ENCODE measurements at regions not wholly inside any gene's neighbourhood (a gene's known extent, or its start where the extent isn't known, plus 50 kb on each side); places are given as distances from the start of the nearest gene placed in this dataset.

DNA sequence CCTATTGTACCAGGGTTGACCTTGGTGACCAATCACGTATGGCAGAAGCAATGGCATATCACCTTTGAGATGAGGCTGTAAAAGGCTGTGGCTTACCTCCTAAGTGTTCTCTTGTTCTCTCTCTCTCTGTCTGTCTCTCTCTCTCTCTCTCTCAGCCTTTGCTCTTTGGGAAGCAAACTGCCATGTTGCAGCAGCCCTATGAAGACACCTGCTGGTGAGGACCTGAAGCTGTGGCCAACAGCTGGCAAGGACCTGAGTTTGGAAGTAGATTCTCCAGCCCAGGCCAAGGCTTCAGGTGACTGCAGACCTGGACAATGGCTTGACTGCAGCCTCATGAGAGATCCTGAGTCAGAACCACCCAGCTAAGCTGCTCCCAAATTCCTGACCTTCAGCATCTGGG is 161.4 kb downstream of the GPAM start (continued):
- TF ChIP-seq YY1 (tag by site-specific recombination; IDR thresholded peaks at IDR 0.05), result no peak
- no peak for TF ChIP-seq ZSCAN23 (tag by site-specific recombination; IDR thresholded peaks at IDR 0.05)

DNA sequence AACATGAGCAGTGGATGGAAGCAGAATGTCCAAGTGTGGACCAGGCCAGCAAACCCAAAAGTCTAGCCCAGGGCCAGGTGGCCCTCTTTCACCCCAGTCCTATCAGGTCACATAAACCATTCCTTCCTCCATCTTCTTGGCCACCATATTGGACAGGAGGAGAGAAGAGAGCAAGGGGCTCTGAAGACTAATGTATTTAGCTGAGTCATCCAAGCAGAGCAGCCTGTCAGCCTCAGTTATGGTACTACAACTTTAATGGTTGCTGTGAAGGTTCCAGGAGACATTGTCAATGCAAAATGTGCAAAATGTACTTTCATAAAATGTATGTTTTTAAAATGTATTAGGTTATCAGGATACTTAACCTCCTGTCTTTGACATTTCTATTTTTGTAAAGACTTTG is 159.5 kb downstream of the GPAM start:
- Histone ChIP-seq H3K9me3 (ENCODE audit: control insufficient read depth, insufficient read depth, low read depth, low read length) (no peaks in the 10 kb centered on the region), H3K27ac (ENCODE audit: extremely low read depth, low read depth, low read length) (no peak overlapping the region), H3K4me1 (ENCODE audit: control insufficient read depth, insufficient read depth, low read length) (no peaks in the 10 kb centered on the region), H3K4me3 (ENCODE audit: low read depth, low read length) (no peak overlapping the region), H3K36me3 (ENCODE audit: control insufficient read depth in 2 of 2, insufficient read depth in 1 of 2, low read length in 2 of 2) (no peaks in the 10 kb centered on the region)
- POLR2A ChIA-PET, result no interaction called here
- CTCF ChIA-PET, result no interaction called here
- TF ChIP-seq ZNF350 (tag by site-specific recombination; IDR thresholded peaks at IDR 0.05) (no peak), KLF10 (tag by site-specific recombination; IDR thresholded peaks at IDR 0.05) (no peak), ZNF610 (tag by site-specific recombination; IDR thresholded peaks at IDR 0.05; ENCODE audit: borderline replicate concordance) (no peak), ZNF426 (tag by site-specific recombination; IDR thresholded peaks at IDR 0.05) (no peak), SP7 (tag by site-specific recombination; IDR thresholded peaks at IDR 0.05) (no peak), ZBTB1 (tag by site-specific recombination; IDR thresholded peaks at IDR 0.05) (no peak), ZNF514 (tag by site-specific recombination; IDR thresholded peaks at IDR 0.05) (no peak), ZNF433 (tag by site-specific recombination; IDR thresholded peaks at IDR 0.05; ENCODE audit: low read depth) (no peak), ZNF223 (tag by site-specific recombination; IDR thresholded peaks at IDR 0.05) (no peak), ZNF670 (tag by site-specific recombination; IDR thresholded peaks at IDR 0.05; ENCODE audit: low read depth) (no peak), ZNF184 (tag by site-specific recombination; IDR thresholded peaks at IDR 0.05) (no peak), SCRT1 (tag by site-specific recombination; IDR thresholded peaks at IDR 0.05; ENCODE audit: borderline replicate concordance) (no peak), ZNF146 (tag by site-specific recombination; IDR thresholded peaks at IDR 0.05) (no peak), ZNF596 (tag by site-specific recombination; IDR thresholded peaks at IDR 0.05) (no peak), ZNF555 (tag by site-specific recombination; conservative IDR thresholded peaks at IDR 0.05) (no peak), ZNF747 (tag by site-specific recombination; IDR thresholded peaks at IDR 0.05) (no peak), ZNF623 (tag by site-specific recombination; IDR thresholded peaks at IDR 0.05) (no peak)
- TF ChIP-seq, protein P1, sequence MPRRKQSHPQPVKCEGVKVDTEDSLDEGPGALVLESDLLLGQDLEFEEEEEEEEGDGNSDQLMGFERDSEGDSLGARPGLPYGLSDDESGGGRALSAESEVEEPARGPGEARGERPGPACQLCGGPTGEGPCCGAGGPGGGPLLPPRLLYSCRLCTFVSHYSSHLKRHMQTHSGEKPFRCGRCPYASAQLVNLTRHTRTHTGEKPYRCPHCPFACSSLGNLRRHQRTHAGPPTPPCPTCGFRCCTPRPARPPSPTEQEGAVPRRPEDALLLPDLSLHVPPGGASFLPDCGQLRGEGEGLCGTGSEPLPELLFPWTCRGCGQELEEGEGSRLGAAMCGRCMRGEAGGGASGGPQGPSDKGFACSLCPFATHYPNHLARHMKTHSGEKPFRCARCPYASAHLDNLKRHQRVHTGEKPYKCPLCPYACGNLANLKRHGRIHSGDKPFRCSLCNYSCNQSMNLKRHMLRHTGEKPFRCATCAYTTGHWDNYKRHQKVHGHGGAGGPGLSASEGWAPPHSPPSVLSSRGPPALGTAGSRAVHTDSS (tag by site-specific recombination; IDR thresholded peaks at IDR 0.05), result no peak
- TF ChIP-seq, protein P2, sequence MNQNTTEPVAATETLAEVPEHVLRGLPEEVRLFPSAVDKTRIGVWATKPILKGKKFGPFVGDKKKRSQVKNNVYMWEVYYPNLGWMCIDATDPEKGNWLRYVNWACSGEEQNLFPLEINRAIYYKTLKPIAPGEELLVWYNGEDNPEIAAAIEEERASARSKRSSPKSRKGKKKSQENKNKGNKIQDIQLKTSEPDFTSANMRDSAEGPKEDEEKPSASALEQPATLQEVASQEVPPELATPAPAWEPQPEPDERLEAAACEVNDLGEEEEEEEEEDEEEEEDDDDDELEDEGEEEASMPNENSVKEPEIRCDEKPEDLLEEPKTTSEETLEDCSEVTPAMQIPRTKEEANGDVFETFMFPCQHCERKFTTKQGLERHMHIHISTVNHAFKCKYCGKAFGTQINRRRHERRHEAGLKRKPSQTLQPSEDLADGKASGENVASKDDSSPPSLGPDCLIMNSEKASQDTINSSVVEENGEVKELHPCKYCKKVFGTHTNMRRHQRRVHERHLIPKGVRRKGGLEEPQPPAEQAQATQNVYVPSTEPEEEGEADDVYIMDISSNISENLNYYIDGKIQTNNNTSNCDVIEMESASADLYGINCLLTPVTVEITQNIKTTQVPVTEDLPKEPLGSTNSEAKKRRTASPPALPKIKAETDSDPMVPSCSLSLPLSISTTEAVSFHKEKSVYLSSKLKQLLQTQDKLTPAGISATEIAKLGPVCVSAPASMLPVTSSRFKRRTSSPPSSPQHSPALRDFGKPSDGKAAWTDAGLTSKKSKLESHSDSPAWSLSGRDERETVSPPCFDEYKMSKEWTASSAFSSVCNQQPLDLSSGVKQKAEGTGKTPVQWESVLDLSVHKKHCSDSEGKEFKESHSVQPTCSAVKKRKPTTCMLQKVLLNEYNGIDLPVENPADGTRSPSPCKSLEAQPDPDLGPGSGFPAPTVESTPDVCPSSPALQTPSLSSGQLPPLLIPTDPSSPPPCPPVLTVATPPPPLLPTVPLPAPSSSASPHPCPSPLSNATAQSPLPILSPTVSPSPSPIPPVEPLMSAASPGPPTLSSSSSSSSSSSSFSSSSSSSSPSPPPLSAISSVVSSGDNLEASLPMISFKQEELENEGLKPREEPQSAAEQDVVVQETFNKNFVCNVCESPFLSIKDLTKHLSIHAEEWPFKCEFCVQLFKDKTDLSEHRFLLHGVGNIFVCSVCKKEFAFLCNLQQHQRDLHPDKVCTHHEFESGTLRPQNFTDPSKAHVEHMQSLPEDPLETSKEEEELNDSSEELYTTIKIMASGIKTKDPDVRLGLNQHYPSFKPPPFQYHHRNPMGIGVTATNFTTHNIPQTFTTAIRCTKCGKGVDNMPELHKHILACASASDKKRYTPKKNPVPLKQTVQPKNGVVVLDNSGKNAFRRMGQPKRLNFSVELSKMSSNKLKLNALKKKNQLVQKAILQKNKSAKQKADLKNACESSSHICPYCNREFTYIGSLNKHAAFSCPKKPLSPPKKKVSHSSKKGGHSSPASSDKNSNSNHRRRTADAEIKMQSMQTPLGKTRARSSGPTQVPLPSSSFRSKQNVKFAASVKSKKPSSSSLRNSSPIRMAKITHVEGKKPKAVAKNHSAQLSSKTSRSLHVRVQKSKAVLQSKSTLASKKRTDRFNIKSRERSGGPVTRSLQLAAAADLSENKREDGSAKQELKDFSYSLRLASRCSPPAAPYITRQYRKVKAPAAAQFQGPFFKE (tag by site-specific recombination; IDR thresholded peaks at IDR 0.05; ENCODE audit: borderline replicate concordance), result no peak

All from HEK293 (cell line).